ENCODE measurements at regions not wholly inside any gene's neighbourhood (a gene's known extent, or its start where the extent isn't known, plus 50 kb on each side); places are given as distances from the start of the nearest gene placed in this dataset.

DNA sequence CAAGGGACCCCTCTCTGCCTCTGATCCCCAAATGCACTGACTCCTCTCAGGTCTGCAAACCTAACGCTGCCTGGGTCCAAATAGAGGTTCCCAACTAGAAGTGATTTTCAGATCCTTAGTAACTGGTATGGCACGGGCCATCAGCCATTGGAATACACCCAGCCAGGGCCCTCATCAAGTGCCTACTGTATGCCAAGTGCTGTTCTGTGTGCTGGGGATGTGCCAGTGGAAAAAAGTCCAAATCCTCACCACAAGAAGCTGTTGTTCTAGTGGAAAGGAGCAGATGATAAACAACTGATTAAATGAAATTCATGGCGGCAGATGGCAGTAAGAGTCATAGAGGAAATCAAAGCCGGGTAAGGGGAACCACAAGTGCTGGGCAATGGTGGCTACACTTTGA is 57.2 kb upstream of the MED9 start:
- Histone ChIP-seq H3K18ac (ENCODE audit: low read length) (no peak overlapping the region), H3K4me3 (ENCODE audit: low read length) (no peak overlapping the region), H3K27me3 (ENCODE audit: insufficient read depth, low read length, poor library complexity) (no peaks in the 10 kb centered on the region), H2BK15ac (replicated peaks; ENCODE audit: low read depth) (no peak overlapping the region), H3K4me1 (ENCODE audit: control insufficient read depth, low read depth, low read length) (no peaks in the 10 kb centered on the region), H3K36me3 (ENCODE audit: control insufficient read depth, insufficient read depth, low read length) (no peaks in the 10 kb centered on the region), H3K4me2 (ENCODE audit: low read length) (no peak overlapping the region), H3K79me1 (ENCODE audit: low read length) (no peaks in the 10 kb centered on the region), H2BK5ac (ENCODE audit: low read length) (no peak overlapping the region), H2AK5ac (ENCODE audit: low read length) (no peak overlapping the region), H4K5ac (ENCODE audit: low read length) (no peak overlapping the region), H3K79me2 (ENCODE audit: control insufficient read depth, insufficient read depth, low read length) (no peaks in the 10 kb centered on the region), H3K9ac (ENCODE audit: low read length) (no peak overlapping the region), H4K8ac (ENCODE audit: low read depth, low read length) (no peak overlapping the region), H3K4ac (ENCODE audit: low read depth, low read length) (no peak overlapping the region), H3K23ac (ENCODE audit: low read length) (no peak overlapping the region), H3K27ac (ENCODE audit: low read depth, low read length) (no peak overlapping the region), H3K56ac (ENCODE audit: low read length) (no peak overlapping the region), H2BK120ac (ENCODE audit: low read depth, low read length) (no peak overlapping the region)
- no peak for DNase-seq
- WGBS (ENCODE audit: extremely low coverage, insufficient coverage, low lambda C conversion rate): no CpG with 5 or more reads among the region's 4 CpGs

- Histone ChIP-seq H3K23ac (ENCODE audit: low read length) (no peak overlapping the region), H3K4ac (ENCODE audit: low read depth, low read length) (no peak overlapping the region), H3K18ac (ENCODE audit: low read length) (no peak overlapping the region), H3K79me1 (ENCODE audit: low read length) (no peaks in the 10 kb centered on the region), H2BK5ac (ENCODE audit: low read length) (no peak overlapping the region), H3K79me2 (ENCODE audit: control insufficient read depth, insufficient read depth, low read length) (no peaks in the 10 kb centered on the region), H3K27ac (ENCODE audit: low read depth, low read length) (no peak overlapping the region), H3K4me2 (ENCODE audit: low read length) (no peak overlapping the region), H3K4me1 (ENCODE audit: control insufficient read depth, low read depth, low read length) (no peaks in the 10 kb centered on the region), H3K56ac (ENCODE audit: low read length) (no peak overlapping the region), H2AK5ac (ENCODE audit: low read length) (no peak overlapping the region), H4K5ac (ENCODE audit: low read length) (no peak overlapping the region), H4K8ac (ENCODE audit: low read depth, low read length) (no peak overlapping the region), H2BK15ac (replicated peaks; ENCODE audit: low read depth) (no peak overlapping the region), H2BK120ac (ENCODE audit: low read depth, low read length) (no peak overlapping the region), H3K4me3 (ENCODE audit: low read length) (no peak overlapping the region), H3K9ac (ENCODE audit: low read length) (no peak overlapping the region), H3K27me3 (ENCODE audit: insufficient read depth, low read length, poor library complexity) (no peaks in the 10 kb centered on the region), H3K36me3 (ENCODE audit: control insufficient read depth, insufficient read depth, low read length) (no peaks in the 10 kb centered on the region)
- no CpG with 5 or more reads among the region's 4 CpGs for WGBS (ENCODE audit: extremely low coverage, insufficient coverage, low lambda C conversion rate)
- DNase-seq: no peak
These were observed 56.7 kb upstream of the MED9 start for GRCh38 chr17:17420082-17420481.

GRCh38 chr17:17420561-17421269 is 56.1 kb upstream of the MED9 start:
- Histone ChIP-seq H2BK5ac (ENCODE audit: low read length) (no peak overlapping the region), H3K4me1 (ENCODE audit: control insufficient read depth, low read depth, low read length) (no peaks in the 10 kb centered on the region)

GRCh38 chr17:17421346-17422216 is 55.2 kb upstream of the MED9 start:
- H4K5ac ChIP-seq (ENCODE audit: low read length): no peak overlapping the region
- H3K79me1 ChIP-seq (ENCODE audit: low read length): no peaks in the 10 kb centered on the region
- no peak overlapping the region for H4K8ac ChIP-seq (ENCODE audit: low read depth, low read length)
- no peak overlapping the region for H3K56ac ChIP-seq (ENCODE audit: low read length)
- H3K4me2 ChIP-seq (ENCODE audit: low read length): no peak overlapping the region
- no peaks in the 10 kb centered on the region for H3K4me1 ChIP-seq (ENCODE audit: control insufficient read depth, low read depth, low read length)
- no peaks in the 10 kb centered on the region for H3K79me2 ChIP-seq (ENCODE audit: control insufficient read depth, insufficient read depth, low read length)
- no peak overlapping the region for H2BK5ac ChIP-seq (ENCODE audit: low read length)
- H3K27ac ChIP-seq (ENCODE audit: low read depth, low read length): no peak overlapping the region
- H3K9ac ChIP-seq (ENCODE audit: low read length): no peak overlapping the region
- no peaks in the 10 kb centered on the region for H3K27me3 ChIP-seq (ENCODE audit: insufficient read depth, low read length, poor library complexity)
- H3K4ac ChIP-seq (ENCODE audit: low read depth, low read length): no peak overlapping the region
- no peak overlapping the region for H2AK5ac ChIP-seq (ENCODE audit: low read length)
- H3K4me3 ChIP-seq (ENCODE audit: low read length): no peak overlapping the region
- H3K36me3 ChIP-seq (ENCODE audit: control insufficient read depth, insufficient read depth, low read length): no peaks in the 10 kb centered on the region
- no peak overlapping the region for H3K23ac ChIP-seq (ENCODE audit: low read length)
- no peak overlapping the region for H2BK15ac ChIP-seq (replicated peaks; ENCODE audit: low read depth)
- H3K18ac ChIP-seq (ENCODE audit: low read length): no peak overlapping the region
- DNase-seq: no peak
- H2BK120ac ChIP-seq (ENCODE audit: low read depth, low read length): no peak overlapping the region
- WGBS (ENCODE audit: extremely low coverage, insufficient coverage, low lambda C conversion rate): no CpG with 5 or more reads among the region's 10 CpGs

More at GRCh38 chr17:17420561-17421269, 56.1 kb upstream of the MED9 start:
- Histone ChIP-seq H3K27ac (ENCODE audit: low read depth, low read length) (no peak overlapping the region), H3K79me2 (ENCODE audit: control insufficient read depth, insufficient read depth, low read length) (no peaks in the 10 kb centered on the region), H2AK5ac (ENCODE audit: low read length) (no peak overlapping the region), H3K4me3 (ENCODE audit: low read length) (no peak overlapping the region), H4K5ac (ENCODE audit: low read length) (no peak overlapping the region), H3K9ac (ENCODE audit: low read length) (no peak overlapping the region), H3K27me3 (ENCODE audit: insufficient read depth, low read length, poor library complexity) (no peaks in the 10 kb centered on the region), H3K4ac (ENCODE audit: low read depth, low read length) (no peak overlapping the region), H3K18ac (ENCODE audit: low read length) (no peak overlapping the region), H3K23ac (ENCODE audit: low read length) (no peak overlapping the region), H3K79me1 (ENCODE audit: low read length) (no peaks in the 10 kb centered on the region), H2BK15ac (replicated peaks; ENCODE audit: low read depth) (no peak overlapping the region), H2BK120ac (ENCODE audit: low read depth, low read length) (no peak overlapping the region), H3K56ac (ENCODE audit: low read length) (no peak overlapping the region), H3K4me2 (ENCODE audit: low read length) (no peak overlapping the region), H4K8ac (ENCODE audit: low read depth, low read length) (no peak overlapping the region), H3K36me3 (ENCODE audit: control insufficient read depth, insufficient read depth, low read length) (no peaks in the 10 kb centered on the region)
- no peak for DNase-seq
- WGBS (ENCODE audit: extremely low coverage, insufficient coverage, low lambda C conversion rate): no CpG with 5 or more reads among the region's 16 CpGs

DNA sequence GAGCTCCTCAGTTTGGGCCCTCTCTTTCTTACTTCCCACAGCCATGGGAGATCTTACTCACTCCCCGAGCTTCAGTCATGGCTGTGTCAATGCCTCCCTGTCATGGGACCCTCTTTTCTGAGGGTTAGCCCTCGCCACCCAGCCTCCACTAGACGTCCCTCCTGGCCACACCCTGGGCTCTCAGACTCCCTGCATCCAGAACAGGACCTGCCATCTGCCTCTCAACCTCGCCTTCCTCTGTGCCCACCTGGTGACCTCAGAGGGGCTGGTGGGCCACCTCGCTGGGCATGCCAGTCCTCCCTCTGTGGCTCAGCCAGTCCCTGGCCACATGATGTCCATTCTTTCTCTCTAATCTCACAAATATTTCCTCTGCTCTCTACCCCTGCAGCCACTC is 54.6 kb upstream of the MED9 start:
- Histone ChIP-seq H3K23ac (ENCODE audit: low read length) (no peak overlapping the region), H2BK15ac (replicated peaks; ENCODE audit: low read depth) (no peak overlapping the region), H3K36me3 (ENCODE audit: control insufficient read depth, insufficient read depth, low read length) (no peaks in the 10 kb centered on the region), H4K8ac (ENCODE audit: low read depth, low read length) (no peak overlapping the region), H2BK120ac (ENCODE audit: low read depth, low read length) (no peak overlapping the region), H2AK5ac (ENCODE audit: low read length) (no peak overlapping the region), H3K4ac (ENCODE audit: low read depth, low read length) (no peak overlapping the region), H3K9ac (ENCODE audit: low read length) (no peak overlapping the region), H4K5ac (ENCODE audit: low read length) (no peak overlapping the region), H2BK5ac (ENCODE audit: low read length) (no peak overlapping the region), H3K4me2 (ENCODE audit: low read length) (no peak overlapping the region), H3K56ac (ENCODE audit: low read length) (no peak overlapping the region), H3K27ac (ENCODE audit: low read depth, low read length) (no peak overlapping the region), H3K27me3 (ENCODE audit: insufficient read depth, low read length, poor library complexity) (no peaks in the 10 kb centered on the region), H3K4me3 (ENCODE audit: low read length) (no peak overlapping the region), H3K79me2 (ENCODE audit: control insufficient read depth, insufficient read depth, low read length) (no peaks in the 10 kb centered on the region), H3K4me1 (ENCODE audit: control insufficient read depth, low read depth, low read length) (no peaks in the 10 kb centered on the region), H3K79me1 (ENCODE audit: low read length) (no peaks in the 10 kb centered on the region), H3K18ac (ENCODE audit: low read length) (no peak overlapping the region)
- DNase-seq: no peak
- no CpG with 5 or more reads among the region's 5 CpGs for WGBS (ENCODE audit: extremely low coverage, insufficient coverage, low lambda C conversion rate)
